Astrocyte of the hippocampus (primary cell): ENCODE measurements at regions not wholly inside any gene's neighbourhood (a gene's known extent, or its start where the extent isn't known, plus 50 kb on each side); places are given as distances from the start of the nearest gene placed in this dataset.

ENCODE experiments used
- DNase-seq: peaks from one replicate; pipeline ENCODE4 v3.0.0; 2011; ENCODE audit warnings: low read depth, low spot score

DNA sequence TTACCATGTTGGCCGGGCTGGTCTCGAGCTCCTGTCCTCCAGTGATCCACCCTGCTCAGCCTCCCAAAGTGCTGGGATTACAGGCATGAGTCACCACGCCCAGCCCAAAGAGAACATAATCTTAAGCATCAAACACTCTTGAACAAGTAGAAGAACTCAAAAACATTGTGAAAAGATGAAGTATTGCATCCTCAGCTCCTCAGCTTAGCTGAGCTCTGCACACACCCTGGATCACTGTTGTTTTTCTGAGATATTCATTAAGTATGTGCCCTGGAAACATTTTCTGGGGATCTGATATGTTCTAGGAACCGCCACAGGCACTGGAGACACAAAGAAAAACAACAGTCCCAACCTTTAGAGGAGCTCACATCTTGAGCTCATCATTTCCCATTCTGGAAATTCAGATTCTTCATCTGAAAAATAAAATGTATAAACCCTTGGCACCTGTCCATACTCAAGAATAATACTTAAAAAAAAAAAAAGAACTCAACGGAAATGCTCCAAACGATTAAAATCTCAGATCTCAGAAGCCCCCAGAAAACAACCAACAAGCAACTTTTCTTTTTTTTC lies 62.2 kb upstream of the ZNF462 start:
- DNase-seq: peak; percentile 4

- no peak for DNase-seq
Observed at GRCh38 chr9:106801816-106802215, 61.1 kb upstream of the ZNF462 start.
